H1 (cell line): ENCODE measurements at regions not wholly inside any gene's neighbourhood (a gene's known extent, or its start where the extent isn't known, plus 50 kb on each side); places are given as distances from the start of the nearest gene placed in this dataset.

Experiments
- CTCF ChIA-PET: fragments of 300-600 bp; sonication (Branson Sonifier 250); formaldehyde crosslinking; loops from one replicate; lab custom pipeline; 2021; ENCODE audit not compliant: partially characterized antibody; lab: Charles Lee
- POLR2A ChIA-PET: fragments of 300-600 bp; sonication (Branson Sonifier 250); formaldehyde crosslinking; loops from one replicate; lab custom pipeline; 2021; ENCODE audit warnings: inconsistent platforms; ENCODE audit not compliant: partially characterized antibody; lab: Charles Lee
- DNase-seq, 2 experiments: peaks; one replicate each; pipeline versions ENCODE4 v3.0.0 to v3.0.0-alpha.2; 2010 to 2022; ENCODE audit warnings: low spot score in 2 of 2, low read depth in 1 of 2, mixed read lengths in 1 of 2
- FAIRE-seq: peaks from 2 replicates; lab custom pipeline; 2011; peaks lifted over from hg19 to GRCh38; lab: Jason Lieb, UNC
- H2AFZ ChIP-seq: 2 replicates; pipeline ENCODE4 v1.8.1; 2012; ENCODE audit warnings: low read length, inconsistent platforms
- H2AK5ac ChIP-seq: 2 replicates; pipeline ENCODE4 v1.6.1; 2013; ENCODE audit warnings: low read depth, low read length
- H2BK120ac ChIP-seq: replicated peaks from 2 replicates; pipeline ENCODE3; 2013; ENCODE audit warnings: low read depth, low read length, inconsistent platforms
- H2BK12ac ChIP-seq: 2 replicates; pipeline ENCODE4 v1.6.1; 2013; ENCODE audit warnings: low read depth, low read length
- H2BK15ac ChIP-seq: 2 replicates; pipeline ENCODE4 v1.6.1; 2013; ENCODE audit warnings: low read length
- H2BK20ac ChIP-seq: 2 replicates; pipeline ENCODE4 v1.6.1; 2013; ENCODE audit warnings: low read length
- H2BK5ac ChIP-seq: 2 replicates; pipeline ENCODE4 v1.6.1; 2013; ENCODE audit warnings: low read depth, low read length
- H3K14ac ChIP-seq: 2 replicates; pipeline ENCODE4 v1.6.1; 2013; ENCODE audit warnings: inconsistent platforms; ENCODE audit not compliant: insufficient read length
- H3K18ac ChIP-seq: 2 replicates; pipeline ENCODE4 v1.6.1; 2013; ENCODE audit warnings: low read length; ENCODE audit errors: extremely low read depth
- H3K23ac ChIP-seq: 2 replicates; pipeline ENCODE4 v1.6.1; 2013; ENCODE audit warnings: inconsistent platforms; ENCODE audit not compliant: insufficient read length
- H3K23me2 ChIP-seq: 2 replicates; pipeline ENCODE4 v1.6.1; 2013; ENCODE audit warnings: low read depth, low read length
- H3K27ac ChIP-seq: 2 replicates; pipeline ENCODE4 v1.6.1; 2011; ENCODE audit warnings: low read depth, low read length, inconsistent platforms
- H3K27me3 ChIP-seq, 4 experiments: replicated peaks in 1 of 4; 1 replicate in 1 of 4; 2 replicates in 3 of 4; pipeline versions ENCODE4 v1.6.1 to v1.8.1; 2011 to 2013; ENCODE audit warnings: low read length in 3 of 4, mild to moderate bottlenecking in 3 of 4, inconsistent platforms in 2 of 4, mixed read lengths in 2 of 4, moderate library complexity in 1 of 4; ENCODE audit not compliant: control insufficient read depth in 3 of 4, insufficient read depth in 3 of 4; ENCODE audit errors: extremely low read depth in 1 of 4
- H3K36me3 ChIP-seq, 4 experiments: 2 replicates each; pipeline versions ENCODE4 v1.6.1 to v1.8.1; 2011 to 2013; ENCODE audit warnings: mild to moderate bottlenecking in 4 of 4, low read length in 3 of 4, moderate library complexity in 2 of 4, control low read depth in 1 of 4, inconsistent platforms in 1 of 4; ENCODE audit not compliant: insufficient read depth in 4 of 4, control insufficient read depth in 2 of 4
- H3K4ac ChIP-seq: replicated peaks from 2 replicates; pipeline ENCODE3; 2013; ENCODE audit warnings: low read length, low read depth, mixed read lengths, inconsistent platforms; ENCODE audit not compliant: insufficient read length
- H3K4me1 ChIP-seq, 4 experiments: replicated peaks in 1 of 4; 1 replicate in 1 of 4; 2 replicates in 3 of 4; pipeline versions ENCODE4 v1.6.1 to v1.8.1; 2011 to 2013; ENCODE audit warnings: low read length in 3 of 4, inconsistent platforms in 2 of 4, mixed read lengths in 1 of 4; ENCODE audit not compliant: insufficient read depth in 4 of 4, control insufficient read depth in 3 of 4
- H3K4me2 ChIP-seq, 2 experiments: 2 replicates each; pipeline versions ENCODE4 v1.6.1 to v1.8.1; 2011 to 2013; ENCODE audit warnings: low read depth in 2 of 2, low read length in 2 of 2, control low read depth in 1 of 2, inconsistent platforms in 1 of 2, mild to moderate bottlenecking in 1 of 2; ENCODE audit not compliant: insufficient read depth in 1 of 2
- H3K4me3 ChIP-seq, 4 experiments: fragments of 200-600, 300-600 bp in 1 of 4; sonication (generic), shearing (Covaris generic), sonication (Bioruptor Twin) in 1 of 4; 2 replicates each; pipeline versions ENCODE4 v1.5.1 to v1.8.1; 2011 to 2016; ENCODE audit warnings: low read length in 4 of 4, low read depth in 3 of 4, control low read depth in 2 of 4, inconsistent platforms in 2 of 4, mild to moderate bottlenecking in 2 of 4, mixed read lengths in 1 of 4, moderate library complexity in 1 of 4; ENCODE audit not compliant: insufficient read depth in 2 of 4; ENCODE audit errors: extremely low read depth in 1 of 4
- H3K56ac ChIP-seq: replicated peaks from 2 replicates; pipeline ENCODE3; 2013; ENCODE audit warnings: low read depth, mild to moderate bottlenecking, mixed read lengths, low read length, inconsistent platforms; ENCODE audit not compliant: insufficient read length
- H3K79me1 ChIP-seq: 2 replicates; pipeline ENCODE4 v1.6.1; 2013; ENCODE audit warnings: low read depth, low read length, control low read depth
- H3K79me2 ChIP-seq, 2 experiments: 2 replicates each; pipeline versions ENCODE4 v1.6.1 to v1.8.1; 2012 to 2013; ENCODE audit warnings: low read length in 2 of 2, mild to moderate bottlenecking in 2 of 2, inconsistent platforms in 1 of 2; ENCODE audit not compliant: insufficient read depth in 2 of 2, control insufficient read depth in 1 of 2
- H3K9ac ChIP-seq, 4 experiments: replicated peaks in 1 of 4; 1 replicate in 1 of 4; 2 replicates in 3 of 4; pipeline versions ENCODE4 v1.6.1 to v1.8.1; 2011 to 2013; ENCODE audit warnings: low read depth in 3 of 4, low read length in 3 of 4, control low read depth in 2 of 4, mild to moderate bottlenecking in 2 of 4, moderate library complexity in 2 of 4, inconsistent platforms in 1 of 4; ENCODE audit errors: extremely low read depth in 1 of 4
- H3K9me3 ChIP-seq, 2 experiments: 2 replicates each; pipeline versions ENCODE4 v1.6.1 to v1.8.1; 2012 to 2013; ENCODE audit warnings: mild to moderate bottlenecking in 2 of 2, moderate library complexity in 2 of 2, control low read depth in 1 of 2, inconsistent platforms in 1 of 2, low read depth in 1 of 2, low read length in 1 of 2, mixed read lengths in 1 of 2; ENCODE audit not compliant: insufficient read depth in 2 of 2
- H4K20me1 ChIP-seq, 2 experiments: replicated peaks in 1 of 2; 2 replicates each; pipeline versions ENCODE3 to v1.8.1; 2011 to 2013; ENCODE audit warnings: inconsistent platforms in 2 of 2, low read length in 2 of 2, mild to moderate bottlenecking in 1 of 2; ENCODE audit not compliant: insufficient read depth in 2 of 2, control insufficient read depth in 1 of 2
- H4K5ac ChIP-seq: 2 replicates; pipeline ENCODE4 v1.6.1; 2013; ENCODE audit warnings: low read length, low read depth, mixed read lengths, inconsistent platforms; ENCODE audit not compliant: insufficient read length
- H4K8ac ChIP-seq: 2 replicates; pipeline ENCODE4 v1.8.0; 2013; ENCODE audit warnings: mild to moderate bottlenecking, moderate library complexity, low read length, inconsistent platforms; ENCODE audit not compliant: insufficient read depth; ENCODE audit errors: extremely low read depth
- H4K91ac ChIP-seq: replicated peaks from 2 replicates; pipeline ENCODE3; 2013; ENCODE audit warnings: low read length, mixed read lengths, inconsistent platforms; ENCODE audit not compliant: insufficient read length
- EGR1 ChIP-seq: IDR thresholded peaks from 2 replicates; pipeline ENCODE4 v1.6.1; 2011; ENCODE audit warnings: low read depth, low read length, borderline replicate concordance
- GABPA ChIP-seq: IDR thresholded peaks from 2 replicates; pipeline ENCODE4 v1.6.1; 2011; ENCODE audit warnings: mild to moderate bottlenecking, low read length, moderate library complexity, borderline replicate concordance; ENCODE audit not compliant: insufficient read depth
- KDM1A ChIP-seq: fragments of 200-600, 300-600 bp; sonication (generic); IDR thresholded peaks from 2 replicates; pipeline ENCODE4 v1.7.1; 2016; ENCODE audit warnings: mild to moderate bottlenecking, low read length, borderline replicate concordance
- POU5F1 ChIP-seq: IDR thresholded peaks from 2 replicates; pipeline ENCODE4 v1.6.1; 2011; ENCODE audit warnings: low read depth, mild to moderate bottlenecking, low read length, moderate library complexity
- WGBS, 2 experiments: shearing (Covaris generic) in 1 of 2; methylation state at CpG; one replicate each; pipeline versions ENCODE4 v1.1.6 to v1.1.7; 2013 to 2015; ENCODE audit warnings: low lambda C conversion rate in 2 of 2, mixed read lengths in 2 of 2, inconsistent platforms in 1 of 2, low coverage in 1 of 2, missing lambda C conversion rate in 1 of 2; ENCODE audit not compliant: insufficient replicate concordance in 2 of 2, insufficient coverage in 1 of 2, insufficient read length in 1 of 2; ENCODE audit errors: extremely low coverage in 1 of 2, missing lambda C conversion rate in 1 of 2; 5-methylcytosine and 5-hydroxymethylcytosine counted together
- TF ChIP-seq, protein P1 (sequence below): IDR thresholded peaks from 2 replicates; pipeline ENCODE4 v1.6.1; 2012; ENCODE audit warnings: inconsistent platforms
- TF ChIP-seq, protein P2 (sequence below): IDR thresholded peaks from 2 replicates; pipeline ENCODE4 v1.6.1; 2012; ENCODE audit warnings: low read length, inconsistent platforms

DNA sequence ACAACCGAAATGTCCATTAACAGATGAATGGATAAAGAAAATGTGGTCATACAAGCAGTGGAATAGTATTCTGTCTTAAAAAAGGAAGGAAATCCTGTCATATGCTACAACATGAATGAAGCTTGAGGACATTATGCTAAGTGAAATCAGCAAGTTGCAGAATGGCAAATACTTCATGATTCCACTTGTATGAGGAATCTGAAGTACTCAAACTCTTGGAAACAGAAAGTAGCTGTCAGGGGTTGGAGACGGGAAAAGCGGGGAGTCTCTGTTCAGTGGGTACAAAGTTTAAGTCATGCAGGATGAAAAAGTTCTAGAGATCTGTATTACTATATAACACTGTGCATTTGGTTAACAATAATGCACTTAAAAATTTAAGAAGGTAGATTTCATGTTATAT is 209.0 kb upstream of the SIX2 start:
- H3K4me2 ChIP-seq, result no peak overlapping the region
- no peak overlapping the region for H2BK20ac ChIP-seq
- H3K23ac ChIP-seq, result no peak overlapping the region
- H3K27ac ChIP-seq, result no peak overlapping the region
- H4K8ac ChIP-seq, result no peak overlapping the region
- no peaks in the 10 kb centered on the region for H3K27me3 ChIP-seq
- H3K9ac ChIP-seq, result no peak overlapping the region
- no peak overlapping the region for H2AK5ac ChIP-seq
- H3K23me2 ChIP-seq, result no peaks in the 10 kb centered on the region; the same call in 1 of the 2 replicates
- TF ChIP-seq EGR1, result no peak
- TF ChIP-seq, protein P1, sequence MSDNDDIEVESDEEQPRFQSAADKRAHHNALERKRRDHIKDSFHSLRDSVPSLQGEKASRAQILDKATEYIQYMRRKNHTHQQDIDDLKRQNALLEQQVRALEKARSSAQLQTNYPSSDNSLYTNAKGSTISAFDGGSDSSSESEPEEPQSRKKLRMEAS, result no peak
- TF ChIP-seq POU5F1, result no peak
- TF ChIP-seq, protein P2, sequence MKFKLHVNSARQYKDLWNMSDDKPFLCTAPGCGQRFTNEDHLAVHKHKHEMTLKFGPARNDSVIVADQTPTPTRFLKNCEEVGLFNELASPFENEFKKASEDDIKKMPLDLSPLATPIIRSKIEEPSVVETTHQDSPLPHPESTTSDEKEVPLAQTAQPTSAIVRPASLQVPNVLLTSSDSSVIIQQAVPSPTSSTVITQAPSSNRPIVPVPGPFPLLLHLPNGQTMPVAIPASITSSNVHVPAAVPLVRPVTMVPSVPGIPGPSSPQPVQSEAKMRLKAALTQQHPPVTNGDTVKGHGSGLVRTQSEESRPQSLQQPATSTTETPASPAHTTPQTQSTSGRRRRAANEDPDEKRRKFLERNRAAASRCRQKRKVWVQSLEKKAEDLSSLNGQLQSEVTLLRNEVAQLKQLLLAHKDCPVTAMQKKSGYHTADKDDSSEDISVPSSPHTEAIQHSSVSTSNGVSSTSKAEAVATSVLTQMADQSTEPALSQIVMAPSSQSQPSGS, result no peak
- TF ChIP-seq KDM1A, result no peak
- TF ChIP-seq GABPA, result no peak
- ChIA-PET POLR2A (no interaction called here), CTCF (no interaction called here)
- DNase-seq (no peak), FAIRE-seq (no peak)
- no peak overlapping the region for H4K5ac ChIP-seq
- H3K56ac ChIP-seq, result no peak overlapping the region
- H2AFZ ChIP-seq, result no peak overlapping the region
- WGBS, 2 experiments, result 95% methylated on average over 3 of the region's 3 CpGs; no CpG with 5 or more reads in 1 of the 2 experiments
- H3K4me3 ChIP-seq, result no peak overlapping the region
- H3K14ac ChIP-seq, result no peak overlapping the region
- no peaks in the 10 kb centered on the region for H3K9me3 ChIP-seq
- H3K4ac ChIP-seq, result no peak overlapping the region
- H3K18ac ChIP-seq, result no peak overlapping the region
- no peak overlapping the region for H2BK5ac ChIP-seq
- H3K79me2 ChIP-seq, result no peaks in the 10 kb centered on the region
- no peaks in the 10 kb centered on the region for H3K36me3 ChIP-seq
- H2BK12ac ChIP-seq, result no peak overlapping the region
- no peak overlapping the region for H2BK120ac ChIP-seq
- no peaks in the 10 kb centered on the region for H3K79me1 ChIP-seq
- H2BK15ac ChIP-seq, result no peak overlapping the region
- H3K4me1 ChIP-seq, result peaks cover 0 to 5% (median 3%) of the 10 kb centered on the region in 4 experiments; a peak in 4 of 7 replicates
- no peak overlapping the region for H4K91ac ChIP-seq
- no peaks in the 10 kb centered on the region for H4K20me1 ChIP-seq
